HEK293 (cell line): ENCODE measurements at regions not wholly inside any gene's neighbourhood (a gene's known extent, or its start where the extent isn't known, plus 50 kb on each side); places are given as distances from the start of the nearest gene placed in this dataset.

ENCODE experiments used
- ZNF140 ChIP-seq: fragments of 450-650 bp; formaldehyde crosslinking; IDR thresholded peaks from 2 replicates; pipeline ENCODE4 v1.5.1; 2016; ENCODE audit warnings: missing biosample characterization, missing genetic modification characterization
- ZNF24 ChIP-seq: fragments of 450-650 bp; formaldehyde crosslinking; IDR thresholded peaks from 2 replicates; pipeline ENCODE4 v1.5.1; 2016; ENCODE audit warnings: missing biosample characterization, missing genetic modification characterization
- ZNF311 ChIP-seq: fragments of 450-650 bp; formaldehyde crosslinking; IDR thresholded peaks from 2 replicates; pipeline ENCODE4 v1.5.1; 2017; ENCODE audit warnings: missing biosample characterization, missing genetic modification characterization, borderline replicate concordance
- ZNF423 ChIP-seq: fragments of 450-650 bp; formaldehyde crosslinking; IDR thresholded peaks from 2 replicates; pipeline ENCODE4 v1.5.1; 2016; ENCODE audit warnings: missing biosample characterization, missing genetic modification characterization
- ZNF658 ChIP-seq: fragments of 450-650 bp; formaldehyde crosslinking; IDR thresholded peaks from 2 replicates; pipeline ENCODE4; 2016; ENCODE audit warnings: missing biosample characterization, missing genetic modification characterization
- TF ChIP-seq, protein P1 (sequence below): fragments of 450-650 bp; formaldehyde crosslinking; IDR thresholded peaks from 2 replicates; pipeline ENCODE4 v1.5.1; 2016; ENCODE audit warnings: missing biosample characterization, missing genetic modification characterization
- TF ChIP-seq, protein P2 (sequence below): fragments of 450-650 bp; formaldehyde crosslinking; IDR thresholded peaks from 2 replicates; pipeline ENCODE4 v1.5.1; 2017; ENCODE audit warnings: missing biosample characterization, missing genetic modification characterization

DNA sequence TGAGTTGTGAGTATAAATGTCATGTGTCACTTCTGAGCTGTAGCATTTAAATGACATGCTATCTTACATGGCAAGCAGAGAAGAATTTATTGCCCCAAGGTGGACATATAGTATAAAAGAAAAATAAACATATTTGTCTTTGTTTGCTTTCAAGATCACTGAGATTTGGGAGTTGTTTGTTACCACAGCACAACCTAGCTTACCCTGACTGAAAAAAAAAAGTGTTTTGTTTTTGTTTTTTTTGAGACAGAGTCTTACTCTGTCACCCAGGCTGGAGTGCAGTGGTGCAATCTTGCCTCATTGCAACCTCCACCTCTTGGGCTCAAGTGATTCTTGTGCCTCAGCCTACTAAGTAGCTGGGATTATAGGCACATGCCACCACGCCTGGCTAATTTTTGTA lies 596.5 kb downstream of the MED13L start:
- TF ChIP-seq, protein P1, sequence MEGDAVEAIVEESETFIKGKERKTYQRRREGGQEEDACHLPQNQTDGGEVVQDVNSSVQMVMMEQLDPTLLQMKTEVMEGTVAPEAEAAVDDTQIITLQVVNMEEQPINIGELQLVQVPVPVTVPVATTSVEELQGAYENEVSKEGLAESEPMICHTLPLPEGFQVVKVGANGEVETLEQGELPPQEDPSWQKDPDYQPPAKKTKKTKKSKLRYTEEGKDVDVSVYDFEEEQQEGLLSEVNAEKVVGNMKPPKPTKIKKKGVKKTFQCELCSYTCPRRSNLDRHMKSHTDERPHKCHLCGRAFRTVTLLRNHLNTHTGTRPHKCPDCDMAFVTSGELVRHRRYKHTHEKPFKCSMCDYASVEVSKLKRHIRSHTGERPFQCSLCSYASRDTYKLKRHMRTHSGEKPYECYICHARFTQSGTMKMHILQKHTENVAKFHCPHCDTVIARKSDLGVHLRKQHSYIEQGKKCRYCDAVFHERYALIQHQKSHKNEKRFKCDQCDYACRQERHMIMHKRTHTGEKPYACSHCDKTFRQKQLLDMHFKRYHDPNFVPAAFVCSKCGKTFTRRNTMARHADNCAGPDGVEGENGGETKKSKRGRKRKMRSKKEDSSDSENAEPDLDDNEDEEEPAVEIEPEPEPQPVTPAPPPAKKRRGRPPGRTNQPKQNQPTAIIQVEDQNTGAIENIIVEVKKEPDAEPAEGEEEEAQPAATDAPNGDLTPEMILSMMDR (tag by site-specific recombination), result no peak
- TF ChIP-seq ZNF140 (tag by site-specific recombination) (no peak), ZNF311 (tag by site-specific recombination) (no peak), ZNF24 (tag by site-specific recombination) (no peak), ZNF658 (no peak), ZNF423 (no peak)
- TF ChIP-seq, protein P2, sequence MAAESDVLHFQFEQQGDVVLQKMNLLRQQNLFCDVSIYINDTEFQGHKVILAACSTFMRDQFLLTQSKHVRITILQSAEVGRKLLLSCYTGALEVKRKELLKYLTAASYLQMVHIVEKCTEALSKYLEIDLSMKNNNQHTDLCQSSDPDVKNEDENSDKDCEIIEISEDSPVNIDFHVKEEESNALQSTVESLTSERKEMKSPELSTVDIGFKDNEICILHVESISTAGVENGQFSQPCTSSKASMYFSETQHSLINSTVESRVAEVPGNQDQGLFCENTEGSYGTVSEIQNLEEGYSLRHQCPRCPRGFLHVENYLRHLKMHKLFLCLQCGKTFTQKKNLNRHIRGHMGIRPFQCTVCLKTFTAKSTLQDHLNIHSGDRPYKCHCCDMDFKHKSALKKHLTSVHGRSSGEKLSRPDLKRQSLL (tag by site-specific recombination), result no peak
